Prostate gland (tissue), 2 donors: ENCODE measurements at regions not wholly inside any gene's neighbourhood (a gene's known extent, or its start where the extent isn't known, plus 50 kb on each side); places are given as distances from the start of the nearest gene placed in this dataset.

ENCODE experiments used
- POLR2A ChIP-seq: fragments of 450-650 bp; IDR thresholded peaks from one replicate; pipeline ENCODE4 v1.6.1; 2016; ENCODE audit warnings: antibody characterized with exemption, mild to moderate bottlenecking
- POLR2AphosphoS5 ChIP-seq: sonication (generic); formaldehyde crosslinking; IDR thresholded peaks from one replicate; pipeline ENCODE4 v1.6.1; 2017; ENCODE audit warnings: antibody characterized with exemption
- TF ChIP-seq, protein P1 (sequence below), 4 experiments: fragments of 200-600 bp in 2 of 4; fragments of 450-650 bp in 2 of 4; sonication (generic) in 2 of 4; IDR thresholded peaks; 1 replicate in 3 of 4; 2 replicates in 1 of 4; pipeline ENCODE4 v1.5.1; 2016 to 2019; ENCODE audit warnings: antibody characterized with exemption in 4 of 4, mild to moderate bottlenecking in 2 of 4, moderate library complexity in 2 of 4

DNA sequence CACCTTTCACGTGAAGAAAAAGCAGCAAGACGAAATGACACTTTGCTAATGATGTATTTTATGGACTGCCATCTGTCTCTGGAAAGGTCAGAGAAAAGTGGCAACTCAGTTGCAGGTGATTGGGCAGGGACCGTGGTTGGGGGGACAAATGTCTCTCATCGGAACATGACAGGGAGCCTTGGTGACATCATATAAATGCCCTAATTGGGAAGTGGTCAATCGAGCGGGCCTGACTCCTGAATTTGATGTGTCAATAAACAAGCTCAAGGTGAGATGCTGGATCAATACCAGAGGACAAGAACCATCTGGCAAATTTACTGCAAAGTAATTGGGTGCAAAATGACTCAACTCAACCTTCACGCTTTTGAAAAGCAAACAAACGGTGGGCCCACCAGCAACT, 151.9 kb upstream of the SKOR2 start:
- TF ChIP-seq POLR2AphosphoS5 (no peak), POLR2A (no peak)
- TF ChIP-seq, protein P1, sequence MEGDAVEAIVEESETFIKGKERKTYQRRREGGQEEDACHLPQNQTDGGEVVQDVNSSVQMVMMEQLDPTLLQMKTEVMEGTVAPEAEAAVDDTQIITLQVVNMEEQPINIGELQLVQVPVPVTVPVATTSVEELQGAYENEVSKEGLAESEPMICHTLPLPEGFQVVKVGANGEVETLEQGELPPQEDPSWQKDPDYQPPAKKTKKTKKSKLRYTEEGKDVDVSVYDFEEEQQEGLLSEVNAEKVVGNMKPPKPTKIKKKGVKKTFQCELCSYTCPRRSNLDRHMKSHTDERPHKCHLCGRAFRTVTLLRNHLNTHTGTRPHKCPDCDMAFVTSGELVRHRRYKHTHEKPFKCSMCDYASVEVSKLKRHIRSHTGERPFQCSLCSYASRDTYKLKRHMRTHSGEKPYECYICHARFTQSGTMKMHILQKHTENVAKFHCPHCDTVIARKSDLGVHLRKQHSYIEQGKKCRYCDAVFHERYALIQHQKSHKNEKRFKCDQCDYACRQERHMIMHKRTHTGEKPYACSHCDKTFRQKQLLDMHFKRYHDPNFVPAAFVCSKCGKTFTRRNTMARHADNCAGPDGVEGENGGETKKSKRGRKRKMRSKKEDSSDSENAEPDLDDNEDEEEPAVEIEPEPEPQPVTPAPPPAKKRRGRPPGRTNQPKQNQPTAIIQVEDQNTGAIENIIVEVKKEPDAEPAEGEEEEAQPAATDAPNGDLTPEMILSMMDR (IDR thresholded peaks at IDR 0.05), result no peak
